ENCODE measurements at regions not wholly inside any gene's neighbourhood (a gene's known extent, or its start where the extent isn't known, plus 50 kb on each side); places are given as distances from the start of the nearest gene placed in this dataset.

GRCh38 chr4:155566354-155566753 is 100.3 kb upstream of the GUCY1A1 start:
- TF ChIP-seq ZFX (IDR thresholded peaks at IDR 0.05): no peak
- TF ChIP-seq CTCF (conservative IDR thresholded peaks at IDR 0.05): no peak
- H3K27ac ChIP-seq: no peak overlapping the region

DNA sequence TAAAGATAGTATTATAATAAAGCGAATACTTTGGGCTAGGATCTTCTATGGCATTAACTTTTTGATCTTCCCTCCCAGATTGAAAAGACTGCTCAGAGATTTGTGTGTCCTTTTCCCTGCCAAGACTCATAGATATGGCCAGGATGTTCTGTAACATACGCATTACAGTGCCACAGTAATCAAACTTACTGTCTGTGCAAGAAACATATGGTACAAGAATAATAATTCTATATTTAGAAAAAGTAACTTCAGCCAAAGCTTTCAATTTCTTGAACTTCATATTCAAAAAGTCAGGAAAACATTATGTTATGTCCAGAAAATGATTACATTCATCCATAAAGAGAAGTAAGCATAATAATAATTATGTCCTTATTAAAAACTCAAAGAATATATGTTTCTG is 100.9 kb upstream of the GUCY1A1 start:
- TF ChIP-seq CTCF (conservative IDR thresholded peaks at IDR 0.05) (no peak), ZFX (IDR thresholded peaks at IDR 0.05) (no peak)

DNA sequence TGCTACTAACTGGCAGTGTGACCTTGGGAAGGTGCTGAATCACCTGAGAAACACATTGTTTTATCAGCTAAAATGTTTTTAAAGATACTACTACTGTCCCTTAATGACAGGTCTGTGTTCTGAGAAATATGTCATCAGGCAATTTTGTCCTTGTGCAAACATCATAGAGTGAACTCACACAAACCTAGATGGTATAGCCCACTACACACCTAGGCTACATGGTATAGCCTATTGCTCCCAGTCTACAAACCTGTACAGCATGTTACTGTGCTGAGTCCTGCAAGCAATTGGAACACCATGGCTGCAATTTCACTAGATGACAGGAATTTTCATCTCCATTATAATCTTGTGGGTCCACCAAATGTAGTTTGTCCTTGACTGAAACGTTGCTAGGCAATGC is 101.3 kb upstream of the GUCY1A1 start:
- H3K27ac ChIP-seq: no peak overlapping the region
- TF ChIP-seq CTCF (conservative IDR thresholded peaks at IDR 0.05) (no peak), ZFX (IDR thresholded peaks at IDR 0.05) (no peak)

More for the DNA sequence above, 100.9 kb upstream of the GUCY1A1 start:
- H3K27ac ChIP-seq: no peak overlapping the region

- TF ChIP-seq CTCF (conservative IDR thresholded peaks at IDR 0.05): no peak
- no peak overlapping the region for H3K27ac ChIP-seq
These were observed 101.8 kb upstream of the GUCY1A1 start for GRCh38 chr4:155564880-155565279.

- no peak overlapping the region for H3K27ac ChIP-seq
- TF ChIP-seq ZFX (IDR thresholded peaks at IDR 0.05) (no peak), CTCF (conservative IDR thresholded peaks at IDR 0.05) (no peak)
These were observed 102.6 kb upstream of the GUCY1A1 start for GRCh38 chr4:155564086-155564485.

DNA sequence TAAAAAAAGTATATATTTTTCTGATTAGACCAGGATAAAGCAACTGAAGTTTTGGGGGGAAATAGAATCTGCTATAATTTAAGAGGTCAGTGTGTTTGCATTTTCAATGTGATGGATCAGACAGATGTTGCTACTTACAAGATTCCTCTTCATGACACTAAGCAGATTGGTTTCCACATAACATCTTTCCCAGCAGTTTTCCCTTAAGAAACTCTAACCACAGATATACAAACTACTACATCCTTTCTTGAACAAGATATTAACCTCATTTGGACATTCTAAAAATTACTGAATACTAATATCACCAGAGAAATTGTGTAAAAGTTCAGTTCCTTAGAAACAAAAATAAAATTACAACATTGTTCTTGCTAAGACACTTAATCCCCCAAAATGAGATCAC is 106.7 kb upstream of the GUCY1A1 start:
- TF ChIP-seq ZFX (IDR thresholded peaks at IDR 0.05) (no peak), CTCF (conservative IDR thresholded peaks at IDR 0.05) (no peak)
- H3K27ac ChIP-seq: no peak overlapping the region

DNA sequence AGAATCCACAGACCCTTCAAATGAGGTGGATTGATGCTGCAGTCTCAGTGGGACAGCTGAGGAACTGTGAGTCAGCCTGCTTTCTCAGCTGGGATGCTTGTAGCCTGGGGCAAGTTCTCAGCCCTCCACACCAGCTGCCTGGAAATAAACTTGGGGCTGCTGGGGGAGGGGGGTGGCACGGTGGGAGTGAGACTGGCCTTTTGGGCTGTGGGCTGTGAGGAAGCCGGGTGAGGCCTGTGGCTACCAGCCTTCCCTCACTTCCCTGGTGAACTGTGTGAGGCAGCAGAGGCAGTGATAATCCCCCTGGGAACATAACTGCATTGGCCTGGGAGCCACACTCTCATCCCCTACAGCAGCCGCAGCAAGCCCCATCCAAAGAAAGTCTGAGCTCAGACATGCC is 114.5 kb upstream of the GUCY1A1 start:
- no peak overlapping the region for H3K27ac ChIP-seq
- TF ChIP-seq ZFX (IDR thresholded peaks at IDR 0.05) (no peak), CTCF (conservative IDR thresholded peaks at IDR 0.05) (no peak)

All from C4-2B (cell line).